ENCODE measurements at regions not wholly inside any gene's neighbourhood (a gene's known extent, or its start where the extent isn't known, plus 50 kb on each side); places are given as distances from the start of the nearest gene placed in this dataset.

DNA sequence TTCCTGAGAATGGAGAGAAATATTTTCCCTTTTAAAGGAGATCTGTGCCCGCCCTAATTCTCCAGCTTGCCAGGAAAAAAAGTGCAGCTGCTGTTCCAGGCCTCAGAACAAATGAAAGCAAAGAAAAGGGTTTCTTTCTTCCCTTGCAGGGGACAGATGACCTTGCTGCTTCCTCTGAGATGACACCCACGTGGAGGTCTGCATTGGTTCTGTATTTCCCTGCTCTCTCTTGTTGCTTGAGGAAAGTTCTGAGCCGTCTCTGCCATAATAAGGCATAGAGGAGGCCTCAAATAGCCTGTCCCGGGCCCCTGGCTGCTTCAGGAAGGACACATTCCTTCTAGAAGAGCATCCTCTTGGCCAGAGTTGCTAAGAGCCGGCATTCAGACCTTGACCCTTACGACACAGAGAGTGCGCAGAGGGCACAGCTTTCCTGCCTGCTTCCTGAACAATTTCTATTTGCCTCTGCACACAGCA lies 501.8 kb upstream of the SULF2 start:
- H3K4me1 ChIP-seq (ENCODE audit: control insufficient read depth in 1 of 2, insufficient read depth in 2 of 2, low read length in 2 of 2) = no peaks in the 10 kb centered on the region
- no peaks in the 10 kb centered on the region for H3K36me3 ChIP-seq (replicated peaks in 1 of 2; ENCODE audit: control insufficient read depth in 1 of 2, insufficient read depth in 2 of 2, low read length in 2 of 2)
- no peak overlapping the region for H3K9ac ChIP-seq (ENCODE audit: insufficient read depth, low read length, poor library complexity, severe bottlenecking)
- Mint-ChIP-seq H3K27ac (no peak overlapping the region), H3K27me3 (ENCODE audit: low read depth in 3 of 3) (peaks cover 2 to 18% (median 3%) of the 10 kb centered on the region in 3 donors), H3K36me3 (no peaks in the 10 kb centered on the region), H3K4me3 (no peak overlapping the region), H3K4me1 (no peaks in the 10 kb centered on the region), H3K9me3 (peaks cover 0 to 5% (median 0%) of the 10 kb centered on the region in 7 donors)
- WGBS (ENCODE audit: insufficient coverage) = 78% methylated on average over 7 of the region's 7 CpGs
- no peaks in the 10 kb centered on the region for H3K9me3 ChIP-seq (replicated peaks in 1 of 2; ENCODE audit: control insufficient read depth in 1 of 2, insufficient read depth in 1 of 2, low read length in 2 of 2)
- no peak overlapping the region for H3K4me2 ChIP-seq (replicated peaks; ENCODE audit: extremely low read depth, low read length, poor library complexity, severe bottlenecking)
- H3K4me3 ChIP-seq (replicated peaks in 1 of 3; ENCODE audit: low read depth in 2 of 3, low read length in 3 of 3) = no peak overlapping the region
- H2AFZ ChIP-seq (ENCODE audit: insufficient read depth, low read depth, low read length, poor library complexity, severe bottlenecking) = no peak overlapping the region
- no peaks in the 10 kb centered on the region for H4K20me1 ChIP-seq (ENCODE audit: insufficient read depth, low read length)
- no peaks in the 10 kb centered on the region for H3K79me2 ChIP-seq (ENCODE audit: insufficient read depth, low read length)
- intact Hi-C loops (cut with micrococcal nuclease) = no loop called here
- no peak overlapping the region for H3K27ac ChIP-seq (ENCODE audit: low read depth in 1 of 2, low read length in 2 of 2)
- TF ChIP-seq, protein P1, sequence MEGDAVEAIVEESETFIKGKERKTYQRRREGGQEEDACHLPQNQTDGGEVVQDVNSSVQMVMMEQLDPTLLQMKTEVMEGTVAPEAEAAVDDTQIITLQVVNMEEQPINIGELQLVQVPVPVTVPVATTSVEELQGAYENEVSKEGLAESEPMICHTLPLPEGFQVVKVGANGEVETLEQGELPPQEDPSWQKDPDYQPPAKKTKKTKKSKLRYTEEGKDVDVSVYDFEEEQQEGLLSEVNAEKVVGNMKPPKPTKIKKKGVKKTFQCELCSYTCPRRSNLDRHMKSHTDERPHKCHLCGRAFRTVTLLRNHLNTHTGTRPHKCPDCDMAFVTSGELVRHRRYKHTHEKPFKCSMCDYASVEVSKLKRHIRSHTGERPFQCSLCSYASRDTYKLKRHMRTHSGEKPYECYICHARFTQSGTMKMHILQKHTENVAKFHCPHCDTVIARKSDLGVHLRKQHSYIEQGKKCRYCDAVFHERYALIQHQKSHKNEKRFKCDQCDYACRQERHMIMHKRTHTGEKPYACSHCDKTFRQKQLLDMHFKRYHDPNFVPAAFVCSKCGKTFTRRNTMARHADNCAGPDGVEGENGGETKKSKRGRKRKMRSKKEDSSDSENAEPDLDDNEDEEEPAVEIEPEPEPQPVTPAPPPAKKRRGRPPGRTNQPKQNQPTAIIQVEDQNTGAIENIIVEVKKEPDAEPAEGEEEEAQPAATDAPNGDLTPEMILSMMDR (IDR thresholded peaks at IDR 0.05) = no peak
- H3K27me3 ChIP-seq (ENCODE audit: control insufficient read depth in 2 of 2, insufficient read depth in 2 of 2, low read length in 2 of 2) = no peaks in the 10 kb centered on the region
- DNase-seq = no peak

DNA sequence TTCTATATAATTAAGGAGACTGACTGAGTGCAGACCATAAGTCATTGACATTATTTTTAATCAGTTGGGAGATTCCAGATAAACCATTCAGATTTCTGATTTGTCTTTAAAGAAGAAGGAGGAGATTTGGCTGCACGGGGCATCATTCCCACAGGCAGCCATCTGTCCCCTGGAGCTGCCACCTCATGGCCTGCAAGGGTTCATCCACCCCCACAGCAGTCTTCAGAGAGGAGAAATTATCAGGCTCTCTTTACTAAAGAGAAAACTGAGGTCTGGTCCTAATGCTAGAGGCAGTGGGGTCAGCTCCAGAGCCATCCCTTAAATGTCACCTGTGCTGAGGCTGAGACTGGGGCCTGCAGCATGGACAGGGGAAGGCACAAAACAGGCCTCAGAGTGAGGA lies 501.3 kb upstream of the SULF2 start:
- H2AFZ ChIP-seq (ENCODE audit: insufficient read depth, low read depth, low read length, poor library complexity, severe bottlenecking) = no peak overlapping the region
- no peaks in the 10 kb centered on the region for H3K36me3 Mint-ChIP-seq
- H3K4me1 Mint-ChIP-seq = no peaks in the 10 kb centered on the region
- no peaks in the 10 kb centered on the region for H3K36me3 ChIP-seq (replicated peaks in 1 of 2; ENCODE audit: control insufficient read depth in 1 of 2, insufficient read depth in 2 of 2, low read length in 2 of 2)
- no peaks in the 10 kb centered on the region for H4K20me1 ChIP-seq (ENCODE audit: insufficient read depth, low read length)
- no peak overlapping the region for H3K4me2 ChIP-seq (replicated peaks; ENCODE audit: extremely low read depth, low read length, poor library complexity, severe bottlenecking)
- WGBS (ENCODE audit: insufficient coverage) = 100% methylated on average over 1 of the region's 1 CpG
- no peak for DNase-seq
- no peak overlapping the region for H3K4me3 Mint-ChIP-seq
- no peak overlapping the region for H3K4me3 ChIP-seq (replicated peaks in 1 of 3; ENCODE audit: low read depth in 2 of 3, low read length in 3 of 3)
- peaks cover 2 to 16% (median 4%) of the 10 kb centered on the region in 3 donors for H3K27me3 Mint-ChIP-seq (ENCODE audit: low read depth in 3 of 3)
- intact Hi-C loops (cut with micrococcal nuclease) = no loop called here
- H3K79me2 ChIP-seq (ENCODE audit: insufficient read depth, low read length) = no peaks in the 10 kb centered on the region
- H3K9me3 ChIP-seq (replicated peaks in 1 of 2; ENCODE audit: control insufficient read depth in 1 of 2, insufficient read depth in 1 of 2, low read length in 2 of 2) = no peaks in the 10 kb centered on the region
- peaks cover 0 to 5% (median 0%) of the 10 kb centered on the region in 7 donors for H3K9me3 Mint-ChIP-seq
- H3K27ac ChIP-seq (ENCODE audit: low read depth in 1 of 2, low read length in 2 of 2) = no peak overlapping the region
- H3K4me1 ChIP-seq (ENCODE audit: control insufficient read depth in 1 of 2, insufficient read depth in 2 of 2, low read length in 2 of 2) = no peaks in the 10 kb centered on the region
- H3K27ac Mint-ChIP-seq = no peak overlapping the region
- TF ChIP-seq, protein P1 (IDR thresholded peaks at IDR 0.05) = no peak
- H3K27me3 ChIP-seq (ENCODE audit: control insufficient read depth in 2 of 2, insufficient read depth in 2 of 2, low read length in 2 of 2) = no peaks in the 10 kb centered on the region
- H3K9ac ChIP-seq (ENCODE audit: insufficient read depth, low read length, poor library complexity, severe bottlenecking) = no peak overlapping the region

Data from CD14-positive monocyte (primary cell).